ENCODE measurements at regions not wholly inside any gene's neighbourhood (a gene's known extent, or its start where the extent isn't known, plus 50 kb on each side); places are given as distances from the start of the nearest gene placed in this dataset.

GRCh38 chr6:105705608-105706007 is 302.7 kb upstream of the PREP start:
- no peak for TF ChIP-seq CTCF (IDR thresholded peaks at IDR 0.05; ENCODE audit: low read depth, low read length)
- no peak for TF ChIP-seq EZH2phosphoT487 (IDR thresholded peaks at IDR 0.05; ENCODE audit: low read depth)
- Histone ChIP-seq H3K9me3 (ENCODE audit: insufficient read depth, low read length) (no peaks in the 10 kb centered on the region), H2AFZ (ENCODE audit: low read depth, low read length) (no peak overlapping the region), H3K27ac (ENCODE audit: low read length) (no peak overlapping the region), H4K20me1 (ENCODE audit: insufficient read depth, low read length) (no peaks in the 10 kb centered on the region), H3K36me3 (replicated peaks; ENCODE audit: low read depth, low read length) (no peaks in the 10 kb centered on the region), H3K4me2 (ENCODE audit: low read length) (no peak overlapping the region), H3K4me1 (ENCODE audit: low read length) (no peaks in the 10 kb centered on the region), H3K27me3 (ENCODE audit: low read depth, low read length) (no peaks in the 10 kb centered on the region), H3K4me3 (ENCODE audit: low read length) (no peak overlapping the region), H3K79me2 (ENCODE audit: low read length) (no peaks in the 10 kb centered on the region), H3K9ac (ENCODE audit: low read length) (no peak overlapping the region)

- H4K20me1 ChIP-seq (ENCODE audit: insufficient read depth, low read length) = no peaks in the 10 kb centered on the region
- TF ChIP-seq CTCF (IDR thresholded peaks at IDR 0.05; ENCODE audit: low read depth, low read length) (no peak), EZH2phosphoT487 (IDR thresholded peaks at IDR 0.05; ENCODE audit: low read depth) (no peak)
- H3K4me3 ChIP-seq (ENCODE audit: low read length) = no peak overlapping the region
- H2AFZ ChIP-seq (ENCODE audit: low read depth, low read length) = no peak overlapping the region
- H3K4me1 ChIP-seq (ENCODE audit: low read length) = peaks cover 13% of the 10 kb centered on the region
- H3K27ac ChIP-seq (ENCODE audit: low read length) = no peak overlapping the region
- H3K4me2 ChIP-seq (ENCODE audit: low read length) = no peak overlapping the region
- H3K79me2 ChIP-seq (ENCODE audit: low read length) = no peaks in the 10 kb centered on the region
- no peaks in the 10 kb centered on the region for H3K36me3 ChIP-seq (replicated peaks; ENCODE audit: low read depth, low read length)
- no peak overlapping the region for H3K9ac ChIP-seq (ENCODE audit: low read length)
- no peaks in the 10 kb centered on the region for H3K27me3 ChIP-seq (ENCODE audit: low read depth, low read length)
- H3K9me3 ChIP-seq (ENCODE audit: insufficient read depth, low read length) = no peaks in the 10 kb centered on the region
These were observed 292.6 kb upstream of the PREP start for GRCh38 chr6:105695461-105695860.

GRCh38 chr6:105692613-105693215 is 289.8 kb upstream of the PREP start:
- no peak overlapping the region for H3K9ac ChIP-seq (ENCODE audit: low read length)
- H3K4me1 ChIP-seq (ENCODE audit: low read length) = peaks cover 13% of the 10 kb centered on the region
- no peak for TF ChIP-seq CTCF (IDR thresholded peaks at IDR 0.05; ENCODE audit: low read depth, low read length)
- TF ChIP-seq EZH2phosphoT487 (IDR thresholded peaks at IDR 0.05; ENCODE audit: low read depth) = no peak
- H3K9me3 ChIP-seq (ENCODE audit: insufficient read depth, low read length) = no peaks in the 10 kb centered on the region
- peak overlapping the region; percentile 40 for H3K4me2 ChIP-seq (ENCODE audit: low read length)
- no peak overlapping the region for H2AFZ ChIP-seq (ENCODE audit: low read depth, low read length)
- H3K36me3 ChIP-seq (replicated peaks; ENCODE audit: low read depth, low read length) = no peaks in the 10 kb centered on the region
- H3K79me2 ChIP-seq (ENCODE audit: low read length) = no peaks in the 10 kb centered on the region
- H3K4me3 ChIP-seq (ENCODE audit: low read length) = no peak overlapping the region
- no peaks in the 10 kb centered on the region for H3K27me3 ChIP-seq (ENCODE audit: low read depth, low read length)
- H4K20me1 ChIP-seq (ENCODE audit: insufficient read depth, low read length) = no peaks in the 10 kb centered on the region
- H3K27ac ChIP-seq (ENCODE audit: low read length) = no peak overlapping the region

GRCh38 chr6:105691971-105692370 is 289.1 kb upstream of the PREP start:
- no peak for TF ChIP-seq EZH2phosphoT487 (IDR thresholded peaks at IDR 0.05; ENCODE audit: low read depth)
- TF ChIP-seq CTCF (IDR thresholded peaks at IDR 0.05; ENCODE audit: low read depth, low read length) = no peak
- Histone ChIP-seq H3K27me3 (ENCODE audit: low read depth, low read length) (no peaks in the 10 kb centered on the region), H3K4me2 (ENCODE audit: low read length) (no peak overlapping the region)

More at GRCh38 chr6:105691971-105692370, 289.1 kb upstream of the PREP start:
- Histone ChIP-seq H2AFZ (ENCODE audit: low read depth, low read length) (no peak overlapping the region), H3K4me3 (ENCODE audit: low read length) (no peak overlapping the region), H3K4me1 (ENCODE audit: low read length) (peaks cover 13% of the 10 kb centered on the region), H4K20me1 (ENCODE audit: insufficient read depth, low read length) (no peaks in the 10 kb centered on the region), H3K27ac (ENCODE audit: low read length) (no peak overlapping the region), H3K9ac (ENCODE audit: low read length) (no peak overlapping the region), H3K9me3 (ENCODE audit: insufficient read depth, low read length) (no peaks in the 10 kb centered on the region), H3K79me2 (ENCODE audit: low read length) (no peaks in the 10 kb centered on the region), H3K36me3 (replicated peaks; ENCODE audit: low read depth, low read length) (no peaks in the 10 kb centered on the region)
